ENCODE measurements at regions not wholly inside any gene's neighbourhood (a gene's known extent, or its start where the extent isn't known, plus 50 kb on each side); places are given as distances from the start of the nearest gene placed in this dataset.

GRCh38 chr5:163377982-163378381 lies 59.4 kb upstream of the CCNG1 start:
- TF ChIP-seq CTCF (IDR thresholded peaks at IDR 0.05; ENCODE audit: low read length) (no peak), EZH2 (IDR thresholded peaks at IDR 0.05; ENCODE audit: borderline replicate concordance, low read length) (no peak)

All from OCI-LY1 (cell line).